GM21723 (cell line): ENCODE measurements at regions not wholly inside any gene's neighbourhood (a gene's known extent, or its start where the extent isn't known, plus 50 kb on each side); places are given as distances from the start of the nearest gene placed in this dataset.
"Not testable (repeated sequence)": the region's sequence is repeated elsewhere in the genome, so short reads cannot be mapped to it uniquely, and the experiment has no call there.

Experiments used
- ATAC-seq: cut with Tn5 transposase; IDR thresholded peaks from one replicate; pipeline ENCODE4 v1.9.1; 2021; ENCODE audit warnings: mild to moderate bottlenecking, moderate library complexity; ENCODE audit not compliant: unreplicated experiment

- no peak for ATAC-seq
These were observed 117.1 kb upstream of the CCDC28A start for GRCh38 chr6:138656364-138657064.

DNA sequence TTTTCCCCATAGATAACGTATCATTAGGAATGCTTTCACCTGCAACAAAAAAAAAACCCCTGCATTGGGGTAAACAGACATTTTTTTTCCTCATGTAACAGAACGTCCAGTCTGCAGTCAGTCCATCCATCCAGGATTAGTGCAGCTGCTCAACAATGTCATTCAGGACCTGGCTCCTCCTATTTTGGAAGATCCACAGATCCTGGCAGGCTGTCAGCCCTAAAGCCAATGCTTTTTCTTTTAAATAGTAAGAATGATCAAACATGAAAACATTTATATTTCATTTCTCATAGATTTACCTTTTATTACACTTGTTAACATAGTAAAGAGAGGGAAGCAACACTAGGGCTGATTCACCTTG, 116.5 kb upstream of the CCDC28A start:
- no peak for ATAC-seq

GRCh38 chr6:138659998-138660397, 113.6 kb upstream of the CCDC28A start:
- ATAC-seq: no peak

- no peak for ATAC-seq
These were observed 111.1 kb upstream of the CCDC28A start for GRCh38 chr6:138662471-138662870.

GRCh38 chr6:138663892-138664291, 109.7 kb upstream of the CCDC28A start:
- no peak for ATAC-seq

- ATAC-seq: no peak
These were observed 108.8 kb upstream of the CCDC28A start for GRCh38 chr6:138664745-138665144.

DNA sequence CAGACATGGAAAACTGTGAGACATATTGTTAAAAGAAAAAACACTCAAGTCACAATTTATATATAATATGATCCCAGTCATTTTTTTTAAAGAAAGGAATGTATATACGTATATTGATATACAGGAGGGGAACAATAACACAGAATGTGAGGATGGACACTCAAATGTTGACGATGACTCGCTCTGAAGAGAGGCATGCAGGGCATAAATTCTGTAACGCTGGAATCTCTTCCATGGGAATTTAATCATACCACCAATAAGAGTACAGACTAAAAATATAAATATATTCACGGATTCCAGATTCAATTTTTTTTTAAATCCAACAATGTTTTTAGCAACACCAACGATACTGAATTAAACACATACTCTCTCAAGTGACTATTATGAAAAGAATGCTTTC, 106.9 kb upstream of the CCDC28A start:
- no peak for ATAC-seq

GRCh38 chr6:138667408-138667807, 106.2 kb upstream of the CCDC28A start:
- ATAC-seq: no peak

- ATAC-seq: no peak
These were observed 102.2 kb upstream of the CCDC28A start for GRCh38 chr6:138671351-138671750.

DNA sequence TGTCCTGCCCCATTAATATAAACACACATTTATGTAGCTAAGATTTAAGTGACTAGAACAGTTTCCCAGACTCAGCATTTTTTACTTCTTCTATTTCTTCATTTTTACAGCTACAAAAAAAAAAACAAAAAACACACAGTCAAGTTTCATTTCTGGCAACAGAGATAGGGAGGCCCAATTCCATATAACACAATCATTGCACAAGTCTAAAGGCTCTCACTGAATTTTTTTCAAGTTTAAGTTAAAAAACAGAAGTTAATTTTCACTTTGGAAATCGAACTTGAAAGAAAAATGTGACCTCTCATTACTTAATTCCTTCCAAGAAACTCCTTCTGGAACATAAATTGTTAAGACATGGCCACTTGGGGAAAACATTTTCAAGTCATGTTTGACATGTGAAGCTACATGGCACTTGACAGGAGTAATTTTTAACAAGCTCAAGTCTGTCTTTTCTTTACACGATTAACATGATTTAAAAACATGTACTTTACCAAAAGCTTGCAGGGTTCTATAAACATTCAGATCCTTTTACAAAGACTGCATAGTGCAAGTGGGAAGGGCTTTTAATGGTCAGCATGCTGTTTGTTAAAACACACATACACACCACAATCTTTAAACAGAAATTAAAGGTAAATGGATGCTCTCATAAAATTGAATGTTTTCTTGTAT, 100.1 kb upstream of the CCDC28A start:
- no peak for ATAC-seq

- ATAC-seq: not testable (repeated sequence)
These were observed 99.1 kb upstream of the CCDC28A start for GRCh38 chr6:138674444-138674843.

- ATAC-seq: no peak
These were observed 96.0 kb upstream of the CCDC28A start for GRCh38 chr6:138677538-138677937.

DNA sequence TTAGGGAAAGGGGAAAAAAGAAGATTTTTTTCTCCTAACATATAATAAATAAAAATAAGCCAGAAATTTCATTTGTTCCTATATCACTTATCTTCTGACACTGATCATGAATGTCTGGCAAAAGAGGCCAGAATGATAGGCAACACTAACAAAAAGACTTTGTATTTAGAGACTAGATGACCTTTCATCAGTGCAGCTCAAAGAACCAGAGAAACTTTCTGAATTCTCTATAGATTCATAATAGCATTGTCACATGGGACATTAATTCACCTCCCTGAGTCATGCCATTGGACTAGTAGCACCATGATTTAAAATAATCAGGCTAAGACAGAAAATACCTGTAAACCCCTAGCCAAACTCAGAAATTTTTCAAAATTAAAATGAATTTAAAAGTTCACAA, 95.4 kb upstream of the CCDC28A start:
- ATAC-seq: no peak

DNA sequence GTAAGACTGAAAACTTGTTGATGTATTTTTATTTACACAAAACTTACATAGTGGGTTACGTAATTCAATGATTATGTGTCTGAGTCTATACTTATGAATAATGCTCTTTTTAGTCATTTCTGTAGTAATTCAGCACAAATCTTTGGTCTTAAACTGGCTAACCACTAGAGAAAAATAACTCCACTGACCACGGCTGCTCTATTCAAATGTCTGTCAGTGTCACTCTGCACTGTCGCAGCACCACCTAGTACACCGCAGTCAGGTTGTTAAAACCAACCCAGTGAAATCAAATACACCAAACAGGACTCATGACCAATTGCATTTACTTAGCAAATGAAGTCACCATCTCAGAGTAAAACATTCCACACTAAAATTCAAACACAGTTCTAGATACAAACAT, 93.5 kb upstream of the CCDC28A start:
- ATAC-seq: no peak

DNA sequence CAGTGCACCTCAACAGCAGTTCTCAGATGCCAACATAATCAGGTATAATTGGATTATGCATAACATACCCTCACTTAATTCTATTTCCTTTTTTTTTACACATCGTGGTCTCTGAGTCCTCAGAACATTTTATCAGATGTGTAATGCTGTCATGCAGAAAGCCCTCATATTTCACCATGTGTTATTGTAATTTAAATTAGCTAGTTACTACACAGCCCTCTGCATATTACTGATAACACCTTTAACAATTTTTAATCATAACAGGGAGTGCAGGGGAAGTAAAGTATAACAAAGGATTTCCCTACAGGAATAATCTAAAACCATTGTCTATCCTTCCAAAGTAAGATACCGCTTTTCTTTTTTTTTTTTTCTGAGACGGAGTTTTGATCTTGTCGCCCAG, 91.9 kb upstream of the CCDC28A start:
- ATAC-seq: no peak

DNA sequence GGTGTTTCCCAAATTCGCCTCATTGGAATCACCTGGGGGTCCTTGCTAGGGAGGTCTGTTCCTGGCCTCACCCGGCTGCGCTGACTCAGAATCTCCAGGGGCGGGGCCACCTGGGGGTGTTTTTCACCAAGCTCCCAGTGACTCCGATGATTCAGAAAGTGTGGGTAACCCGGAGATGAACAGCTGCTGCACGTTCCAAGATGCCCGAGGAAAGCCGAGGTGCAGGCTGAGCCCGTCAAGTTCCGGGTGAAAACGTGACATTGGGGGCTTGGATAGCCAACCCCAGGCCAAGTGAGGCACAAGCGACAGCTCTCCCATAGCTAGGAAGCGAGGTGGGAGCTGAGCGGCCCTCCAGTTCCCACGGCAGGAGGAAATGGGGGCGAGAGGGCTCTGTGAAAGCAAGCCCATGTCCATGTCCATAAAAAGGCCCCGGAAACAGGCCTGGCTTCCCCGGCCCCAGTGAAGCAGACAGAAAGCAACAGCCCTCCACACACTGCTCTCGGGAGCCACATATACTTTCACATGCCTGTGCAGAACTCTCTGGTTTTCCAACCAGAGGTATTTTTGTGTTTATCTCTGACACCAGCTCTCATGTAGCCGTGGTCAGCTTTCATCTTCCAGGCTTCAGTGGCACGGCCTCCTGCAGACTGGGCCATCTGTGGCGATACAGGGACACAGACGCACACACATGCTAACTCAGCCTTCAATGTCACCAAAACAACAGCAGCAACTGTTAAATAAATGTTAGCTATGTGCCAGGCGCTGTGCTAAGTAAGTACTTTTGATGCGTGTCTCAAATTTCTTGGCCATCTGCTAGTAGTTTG, 90.7 kb upstream of the CCDC28A start:
- no peak for ATAC-seq

DNA sequence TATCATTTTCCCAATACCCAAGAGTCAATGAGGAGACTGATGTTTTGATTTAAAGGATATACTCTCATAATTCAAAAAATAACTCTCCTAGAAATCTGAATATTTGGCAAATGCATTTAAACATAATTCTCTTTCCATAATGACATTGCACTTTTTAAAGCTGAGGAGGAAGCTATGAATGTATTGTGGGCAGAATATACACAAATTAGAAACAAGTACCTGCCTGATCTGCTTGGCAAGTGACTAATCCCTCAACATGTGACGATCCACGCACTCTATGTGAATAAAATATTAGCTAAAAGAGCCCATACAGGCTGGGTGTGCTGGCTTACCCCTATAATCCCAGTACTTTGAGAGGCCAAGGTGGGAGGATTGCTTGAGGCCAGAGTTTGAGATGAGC, 88.3 kb upstream of the CCDC28A start:
- no peak for ATAC-seq

GRCh38 chr6:138685781-138686180, 87.8 kb upstream of the CCDC28A start:
- no peak for ATAC-seq

DNA sequence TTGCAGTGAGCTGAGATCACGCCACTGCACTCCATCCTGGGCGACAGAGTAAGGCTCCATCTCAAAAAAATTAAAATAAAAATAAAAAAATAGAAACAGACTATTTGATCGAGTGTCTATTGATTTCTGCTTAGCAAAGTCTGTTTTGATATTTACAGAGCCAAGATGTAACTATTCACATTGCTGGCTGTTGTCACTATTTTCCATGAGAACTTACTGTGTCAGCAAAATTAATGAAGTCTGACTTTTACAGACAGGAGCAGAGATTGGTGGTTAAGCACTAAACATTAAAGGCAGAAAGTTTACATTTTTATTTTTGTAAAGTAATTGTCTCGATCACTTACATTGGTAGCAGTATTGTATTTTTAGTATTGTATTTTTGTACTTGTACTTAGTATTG, 85.0 kb upstream of the CCDC28A start:
- no peak for ATAC-seq

DNA sequence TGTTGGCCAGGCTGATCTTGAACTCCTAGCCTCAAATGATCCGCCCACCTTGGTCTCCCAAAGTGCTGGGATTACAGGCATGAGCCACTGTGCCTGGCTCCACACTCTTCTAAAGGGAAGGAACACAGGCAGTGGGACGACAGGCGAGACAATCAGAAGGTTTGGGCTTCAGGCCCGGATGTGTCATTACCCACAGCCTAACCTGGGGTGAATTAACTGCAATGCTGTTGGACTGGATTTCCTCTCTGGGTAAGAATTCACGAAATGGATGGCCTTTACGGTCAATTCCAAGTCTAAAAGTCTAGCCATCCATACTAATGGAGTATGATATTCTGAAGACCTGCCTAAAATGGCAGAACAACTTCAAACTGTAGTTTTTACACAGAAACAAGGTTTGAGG, 83.7 kb upstream of the CCDC28A start:
- ATAC-seq: no peak

- ATAC-seq: no peak
These were observed 82.5 kb upstream of the CCDC28A start for GRCh38 chr6:138690975-138691594.
